Astrocyte of the cerebellum (primary cell): ENCODE measurements at regions not wholly inside any gene's neighbourhood (a gene's known extent, or its start where the extent isn't known, plus 50 kb on each side); places are given as distances from the start of the nearest gene placed in this dataset.

Source experiments
- DNase-seq: peaks from one replicate; pipeline ENCODE4 v3.0.0-alpha.2; 2011; ENCODE audit warnings: low read depth
- H3K4me3 ChIP-seq: 2 replicates; pipeline ENCODE4 v1.5.1; 2011; ENCODE audit warnings: mild to moderate bottlenecking, low read depth, low read length, moderate library complexity
- in situ Hi-C: cut with HindIII; loops from 2 replicates; pipeline ENCODE4 v1.10.0; 2017; ENCODE audit warnings: low sequenced_read_pairs
- TF ChIP-seq, protein P1 (sequence below): IDR thresholded peaks from 2 replicates; pipeline ENCODE4 v1.5.1; 2012; ENCODE audit warnings: low read length, low read depth, moderate library complexity, mild to moderate bottlenecking; ENCODE audit errors: missing control alignments

DNA sequence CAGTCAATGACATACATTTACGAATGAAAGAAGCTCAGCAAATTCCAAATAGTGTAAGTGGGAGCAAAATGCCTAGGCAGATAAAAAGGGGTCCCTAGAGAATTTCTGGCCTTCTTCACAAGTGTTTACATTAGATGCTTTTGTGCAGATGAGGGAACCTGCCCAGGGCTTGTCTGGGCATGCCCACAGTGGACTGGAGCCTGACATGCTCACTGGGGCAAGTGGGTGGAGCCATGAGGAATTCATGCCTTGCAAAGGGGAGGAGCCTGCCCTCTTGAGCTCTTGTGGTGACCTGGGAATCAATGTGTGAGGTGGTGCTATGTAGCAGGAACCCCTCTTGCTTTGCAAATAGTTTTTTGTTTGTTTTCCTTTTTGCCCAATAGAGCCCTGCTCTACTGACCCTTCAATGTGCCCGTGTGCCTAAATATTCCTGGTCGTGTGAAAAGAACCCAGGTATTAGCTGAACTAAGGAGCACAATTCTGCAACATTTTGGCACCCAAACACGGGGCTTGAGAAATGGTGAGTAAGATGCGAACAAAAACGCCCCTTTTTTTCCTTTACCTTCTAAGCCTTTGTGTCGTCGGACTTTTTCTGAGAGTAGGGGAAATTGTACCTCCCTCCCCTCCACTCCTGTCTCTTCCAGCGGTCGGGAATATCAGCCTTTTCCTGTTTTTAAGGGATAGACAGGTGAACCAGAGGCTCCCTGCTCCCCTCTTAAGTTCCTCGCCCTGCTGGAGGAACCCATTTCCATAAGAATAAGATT is 433.8 kb upstream of the CDH9 start:
- no peak for DNase-seq
- in situ Hi-C loops, result no loop called here

DNA sequence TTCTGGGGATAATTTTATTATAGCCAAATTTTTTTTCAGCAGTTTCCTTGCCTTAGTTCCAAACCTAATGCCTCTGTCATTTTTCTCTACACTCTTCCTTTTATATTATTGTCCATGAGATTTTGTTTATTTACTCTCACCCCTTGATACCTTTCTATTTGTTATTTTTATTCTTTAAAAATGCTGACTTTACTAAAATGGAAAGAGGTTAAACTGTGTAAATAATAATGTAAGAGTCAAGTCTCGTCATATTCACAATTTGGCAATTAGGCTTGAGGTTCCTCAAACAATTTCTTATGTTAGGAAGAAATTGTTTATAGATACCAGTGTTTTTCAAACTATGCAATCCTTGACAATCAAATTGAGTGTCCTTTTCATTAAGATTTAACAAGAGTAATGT is 428.6 kb upstream of the CDH9 start:
- no peak for DNase-seq
- TF ChIP-seq, protein P1, sequence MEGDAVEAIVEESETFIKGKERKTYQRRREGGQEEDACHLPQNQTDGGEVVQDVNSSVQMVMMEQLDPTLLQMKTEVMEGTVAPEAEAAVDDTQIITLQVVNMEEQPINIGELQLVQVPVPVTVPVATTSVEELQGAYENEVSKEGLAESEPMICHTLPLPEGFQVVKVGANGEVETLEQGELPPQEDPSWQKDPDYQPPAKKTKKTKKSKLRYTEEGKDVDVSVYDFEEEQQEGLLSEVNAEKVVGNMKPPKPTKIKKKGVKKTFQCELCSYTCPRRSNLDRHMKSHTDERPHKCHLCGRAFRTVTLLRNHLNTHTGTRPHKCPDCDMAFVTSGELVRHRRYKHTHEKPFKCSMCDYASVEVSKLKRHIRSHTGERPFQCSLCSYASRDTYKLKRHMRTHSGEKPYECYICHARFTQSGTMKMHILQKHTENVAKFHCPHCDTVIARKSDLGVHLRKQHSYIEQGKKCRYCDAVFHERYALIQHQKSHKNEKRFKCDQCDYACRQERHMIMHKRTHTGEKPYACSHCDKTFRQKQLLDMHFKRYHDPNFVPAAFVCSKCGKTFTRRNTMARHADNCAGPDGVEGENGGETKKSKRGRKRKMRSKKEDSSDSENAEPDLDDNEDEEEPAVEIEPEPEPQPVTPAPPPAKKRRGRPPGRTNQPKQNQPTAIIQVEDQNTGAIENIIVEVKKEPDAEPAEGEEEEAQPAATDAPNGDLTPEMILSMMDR, result no peak
- in situ Hi-C loops, result no loop called here
- no peak overlapping the region for H3K4me3 ChIP-seq

More for the DNA sequence above, 433.8 kb upstream of the CDH9 start:
- TF ChIP-seq, protein P1, result no peak
- no peak overlapping the region for H3K4me3 ChIP-seq

DNA sequence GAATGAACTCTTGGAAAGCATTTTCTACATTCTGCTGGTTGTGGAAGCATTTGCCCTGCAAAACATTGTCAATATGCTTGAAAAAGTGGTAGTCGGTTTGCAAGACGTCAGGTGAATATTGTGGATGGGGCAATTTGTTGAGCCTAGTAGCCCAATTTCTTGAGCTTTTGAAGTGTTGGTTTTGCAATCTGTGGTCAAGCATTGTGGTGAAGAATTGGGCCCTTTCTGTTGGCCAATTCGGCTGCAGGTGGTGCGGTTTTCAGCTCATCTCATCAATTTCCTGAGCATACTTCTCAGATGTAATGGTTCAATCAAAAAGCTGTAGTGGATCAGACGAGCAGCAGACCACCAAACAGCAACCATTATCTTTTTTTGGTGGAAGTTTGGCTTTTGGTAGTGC is 426.8 kb upstream of the CDH9 start:
- TF ChIP-seq, protein P1, result no peak
- no peak for DNase-seq
- in situ Hi-C loops, result no loop called here
- no peak overlapping the region for H3K4me3 ChIP-seq

DNA sequence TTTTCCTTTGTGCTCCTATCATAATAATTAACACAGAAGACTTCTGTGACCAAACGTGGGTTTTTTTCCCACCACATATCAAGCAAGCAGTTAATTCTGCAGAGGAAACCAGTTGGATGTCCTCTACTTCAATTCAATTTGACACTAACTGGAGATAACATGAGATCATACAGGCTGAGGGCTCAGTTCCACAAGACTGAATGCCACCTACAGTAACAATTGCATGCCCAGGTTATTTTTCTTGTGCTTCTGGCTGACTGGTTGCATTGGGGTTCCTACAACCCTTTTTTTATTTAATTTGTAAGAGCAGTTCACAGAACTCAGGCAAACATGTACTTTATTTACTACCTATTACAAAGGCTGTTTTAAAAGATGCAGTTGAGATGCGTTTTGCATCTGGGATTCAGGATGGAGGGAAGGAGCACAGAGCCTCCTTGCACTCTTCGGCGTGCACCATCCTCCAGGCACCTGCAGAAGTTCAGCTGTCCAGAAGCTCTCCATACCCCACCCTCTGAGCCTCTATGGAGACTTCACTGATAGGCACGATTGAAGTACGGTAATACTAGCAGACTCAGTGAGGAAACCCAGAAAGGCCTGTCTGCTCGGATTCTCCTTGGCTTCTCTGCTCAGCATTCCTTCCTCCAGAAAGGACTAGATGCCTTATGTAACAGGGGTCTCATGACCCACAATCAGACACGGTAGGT is 425.2 kb upstream of the CDH9 start:
- H3K4me3 ChIP-seq, result no peak overlapping the region
- TF ChIP-seq, protein P1, result no peak
- no peak for DNase-seq
- in situ Hi-C loops, result no loop called here

DNA sequence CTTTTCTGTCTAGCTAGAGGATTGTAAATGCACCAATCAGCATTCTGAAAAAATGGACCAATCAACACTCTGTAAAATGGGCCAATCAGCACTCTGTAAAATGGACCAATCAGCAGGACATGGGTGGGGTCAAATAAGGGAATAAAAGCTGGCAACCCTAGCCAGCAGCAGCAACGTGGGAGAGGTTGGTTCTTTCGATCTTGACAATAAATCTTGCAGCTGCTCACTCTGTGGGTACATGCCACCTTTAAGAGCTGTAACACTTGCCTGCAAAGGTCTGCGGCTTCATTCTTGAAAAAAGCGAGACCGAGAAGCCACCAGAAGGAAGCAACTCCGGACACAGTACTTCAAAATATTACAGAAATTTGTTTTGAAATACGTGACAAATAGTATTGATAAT is 424.6 kb upstream of the CDH9 start:
- in situ Hi-C loops, result no loop called here
- no peak for DNase-seq
- TF ChIP-seq, protein P1, result no peak
- H3K4me3 ChIP-seq, result no peak overlapping the region

DNA sequence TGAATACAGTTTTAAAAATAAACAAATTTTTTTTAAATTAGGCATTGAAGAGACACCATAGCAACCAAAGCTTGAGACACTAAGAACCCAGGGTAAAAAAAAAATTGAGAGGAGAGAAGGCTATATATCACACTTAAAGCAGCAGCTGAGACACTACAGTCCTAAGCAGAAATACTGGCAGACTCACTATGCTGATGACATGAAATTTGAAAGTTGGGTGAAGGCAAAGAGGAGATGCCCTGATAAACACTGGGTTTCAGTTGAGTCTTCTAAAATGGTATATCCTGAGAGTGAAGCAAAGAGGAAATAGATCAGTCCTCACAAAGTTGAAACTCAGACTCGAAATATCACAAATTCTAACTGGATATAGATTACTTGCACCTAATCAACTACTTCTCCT is 419.9 kb upstream of the CDH9 start:
- H3K4me3 ChIP-seq, result no peak overlapping the region
- in situ Hi-C loops, result no loop called here
- TF ChIP-seq, protein P1, result no peak
- DNase-seq, result no peak
